GM23338 (cell line): ENCODE measurements at regions not wholly inside any gene's neighbourhood (a gene's known extent, or its start where the extent isn't known, plus 50 kb on each side); places are given as distances from the start of the nearest gene placed in this dataset.
A peak's percentile ranks its signal among the peaks of the same experiment; 100 is the strongest.

Source experiments
- CTCF ChIP-seq, 2 experiments: fragments of 200-600 bp in 1 of 2; sonication (generic) in 1 of 2; conservative IDR thresholded peaks; 2 replicates each; pipeline versions ENCODE4 v1.5.1 to v1.6.1; 2016 to 2017; ENCODE audit warnings: antibody characterized with exemption in 2 of 2, low read depth in 2 of 2, mild to moderate bottlenecking in 2 of 2, moderate library complexity in 1 of 2
- POLR2AphosphoS5 ChIP-seq: IDR thresholded peaks from 2 replicates; pipeline ENCODE4 v1.6.1; 2016; ENCODE audit warnings: antibody characterized with exemption, low read depth

GRCh38 chr2:128591861-128592822 is 273.5 kb upstream of the HS6ST1 start:
- no peak for TF ChIP-seq POLR2AphosphoS5
- peak; percentile 18 to 72; a peak in 2 of 4 replicates for TF ChIP-seq CTCF (conservative IDR thresholded peaks at IDR 0.05; ENCODE audit: low read depth in 2 of 2)
